GM21717 (cell line): ENCODE measurements at regions not wholly inside any gene's neighbourhood (a gene's known extent, or its start where the extent isn't known, plus 50 kb on each side); places are given as distances from the start of the nearest gene placed in this dataset.
"Not testable (repeated sequence)": the region's sequence is repeated elsewhere in the genome, so short reads cannot be mapped to it uniquely, and the experiment has no call there.

ENCODE experiments used
- ATAC-seq: cut with Tn5 transposase; IDR thresholded peaks from one replicate; pipeline ENCODE4 v1.9.1; 2021; ENCODE audit warnings: mild to moderate bottlenecking, moderate library complexity; ENCODE audit not compliant: unreplicated experiment

- ATAC-seq = no peak
Measured at GRCh38 chr1:219732814-219733491, 120.0 kb upstream of the ZC3H11B start.

- no peak for ATAC-seq
Measured at GRCh38 chr1:219731771-219732170, 118.9 kb upstream of the ZC3H11B start.

GRCh38 chr1:219726480-219727272, 113.8 kb upstream of the ZC3H11B start:
- no peak for ATAC-seq

- ATAC-seq = no peak
Measured at GRCh38 chr1:219724440-219724839, 111.5 kb upstream of the ZC3H11B start.

DNA sequence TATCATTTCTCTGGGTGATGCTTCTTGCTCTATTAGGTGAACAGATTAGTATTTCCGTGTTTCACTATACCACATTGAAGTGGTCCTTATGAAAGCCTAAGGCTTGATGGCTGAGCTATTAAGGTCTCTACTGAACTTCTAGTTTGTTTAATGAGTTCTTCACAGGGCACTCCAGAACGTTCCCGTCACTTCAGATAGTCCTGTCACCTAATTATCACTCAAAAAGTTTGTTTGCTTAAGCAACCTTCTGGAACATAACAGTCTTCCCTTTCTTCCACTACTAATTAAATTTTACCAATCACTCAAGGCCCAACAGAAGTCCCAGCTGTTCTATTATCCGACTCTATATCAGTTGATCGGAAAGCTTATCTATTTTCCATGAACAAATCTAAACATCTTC, 104.6 kb upstream of the ZC3H11B start:
- ATAC-seq = no peak

DNA sequence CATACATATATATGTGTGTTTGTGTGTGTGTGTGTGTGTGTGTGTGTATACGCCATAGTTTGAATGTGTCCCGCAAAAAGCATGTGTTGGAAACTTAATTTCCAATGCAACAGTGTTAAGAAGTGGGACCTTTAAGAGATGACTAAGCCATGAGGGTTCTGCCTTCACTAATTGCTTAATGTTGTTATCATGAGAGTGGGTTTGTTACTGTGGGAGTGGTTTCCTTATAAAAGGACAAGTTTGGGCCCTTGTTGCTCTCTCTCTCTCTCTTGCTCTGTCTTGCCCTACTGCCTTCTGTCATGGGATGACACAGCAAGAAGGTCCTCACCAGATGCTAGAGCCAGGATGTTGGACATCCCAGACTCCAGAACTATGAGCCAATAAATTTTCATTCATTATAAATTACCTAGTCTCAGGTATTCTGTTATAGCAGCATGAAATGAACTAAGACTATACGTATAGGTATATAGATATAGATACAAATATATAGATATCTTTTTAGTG, 103.8 kb upstream of the ZC3H11B start:
- no peak for ATAC-seq

GRCh38 chr1:219713981-219714381, 101.1 kb upstream of the ZC3H11B start:
- ATAC-seq = no peak

DNA sequence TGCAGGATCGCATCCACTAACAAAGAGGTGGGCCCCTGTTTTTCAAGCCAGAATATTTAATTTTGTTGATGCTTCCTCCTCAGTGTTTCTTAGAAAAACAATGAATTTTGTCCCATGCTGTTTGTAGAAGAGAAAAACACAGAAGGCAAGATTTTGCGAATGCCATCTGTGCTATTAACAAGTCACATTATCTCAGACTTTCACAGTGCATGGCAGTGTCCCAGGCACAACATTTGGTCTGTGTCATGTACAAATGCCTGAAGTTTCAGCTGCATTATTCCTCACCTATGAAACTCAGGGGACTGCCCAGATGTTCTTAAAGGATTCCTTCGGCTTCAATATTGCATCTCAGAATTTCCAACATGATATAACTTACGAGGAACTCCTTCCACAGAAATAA, 99.6 kb upstream of the ZC3H11B start:
- ATAC-seq = no peak

GRCh38 chr1:219710529-219711194, 97.8 kb upstream of the ZC3H11B start:
- ATAC-seq = no peak

DNA sequence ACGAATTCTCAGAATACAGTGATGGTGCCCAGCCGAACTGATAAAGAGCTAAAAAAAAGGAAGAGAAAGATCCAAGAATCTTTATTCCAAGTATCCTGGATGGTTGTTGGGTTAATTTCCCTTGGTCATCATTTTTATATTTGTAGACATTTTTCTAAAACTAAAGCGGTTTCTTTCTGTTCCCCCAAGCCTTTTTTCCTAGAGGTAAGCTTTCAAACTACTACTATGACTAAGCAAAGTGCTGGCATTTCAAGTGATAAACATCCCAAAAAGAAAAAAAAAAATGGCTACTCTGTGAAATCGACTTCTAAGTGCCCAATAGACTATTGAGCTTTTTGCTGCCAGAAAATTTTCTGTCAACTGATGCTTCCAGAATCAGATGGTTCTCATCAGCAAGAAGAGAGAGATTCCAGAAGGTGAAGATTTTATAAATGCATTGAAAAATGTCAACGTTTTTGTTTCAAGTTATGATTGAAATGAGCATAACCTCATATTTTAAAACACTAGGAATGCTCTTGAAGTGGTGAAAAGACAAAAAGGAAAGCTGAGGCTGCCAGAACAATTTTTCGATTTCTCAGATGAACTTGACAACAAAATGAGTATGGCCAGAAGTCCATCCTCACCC, 96.1 kb upstream of the ZC3H11B start:
- ATAC-seq = no peak

DNA sequence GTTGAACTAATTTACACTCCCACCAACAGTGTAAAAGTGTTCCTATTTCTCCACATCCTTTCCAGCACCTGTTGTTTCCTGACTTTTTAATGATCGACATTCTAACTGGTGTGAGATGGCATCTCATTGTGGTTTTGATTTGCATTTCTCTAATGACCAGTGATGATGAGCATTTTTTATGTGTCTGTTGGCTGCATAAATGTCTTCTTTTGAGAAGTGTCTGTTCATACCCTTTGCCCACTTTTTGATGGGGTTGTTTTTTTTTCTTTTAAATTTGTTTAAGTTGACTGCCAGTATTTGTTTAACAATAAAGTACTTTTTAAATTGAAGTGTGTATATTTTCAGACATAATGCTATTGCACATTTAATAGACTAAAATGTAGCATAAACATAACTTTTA, 95.0 kb upstream of the ZC3H11B start:
- ATAC-seq = not testable (repeated sequence)

- not testable (repeated sequence) for ATAC-seq
Measured at GRCh38 chr1:219704331-219704730, 91.4 kb upstream of the ZC3H11B start.

DNA sequence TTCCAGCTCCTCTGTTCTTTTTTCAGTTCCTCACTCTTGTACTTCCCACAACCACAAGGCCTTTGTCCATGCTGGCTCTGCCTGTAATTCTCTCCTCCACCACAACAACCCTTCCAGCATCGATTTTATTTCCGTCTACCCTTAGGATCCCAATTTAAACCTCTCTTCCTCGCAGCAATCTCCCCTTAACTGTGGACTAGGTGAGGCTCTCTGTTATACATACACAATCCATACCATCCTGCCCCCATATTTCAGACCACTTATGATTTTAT, 90.4 kb upstream of the ZC3H11B start:
- no peak for ATAC-seq

GRCh38 chr1:219701476-219701875, 88.6 kb upstream of the ZC3H11B start:
- ATAC-seq = no peak

- ATAC-seq = no peak
Measured at GRCh38 chr1:219699870-219700269, 87.0 kb upstream of the ZC3H11B start.

DNA sequence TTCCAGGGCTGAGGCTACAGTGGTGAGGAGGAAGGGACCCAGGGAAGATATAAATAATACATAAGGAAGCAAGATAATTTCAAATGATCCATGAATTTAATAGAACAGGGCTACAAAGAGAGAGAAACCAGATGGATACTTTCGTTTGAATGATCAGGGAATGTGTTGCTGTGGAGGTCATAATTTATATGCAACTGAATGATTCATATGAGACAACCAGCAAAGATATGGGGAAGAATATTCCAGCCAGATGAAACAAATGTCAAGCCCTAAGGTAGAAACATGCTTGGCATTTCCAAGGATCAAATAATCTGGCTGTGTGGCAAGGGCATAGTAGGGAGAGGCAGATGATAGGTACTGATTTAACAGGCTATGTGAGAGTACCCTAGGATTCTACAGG, 84.8 kb upstream of the ZC3H11B start:
- no peak for ATAC-seq

DNA sequence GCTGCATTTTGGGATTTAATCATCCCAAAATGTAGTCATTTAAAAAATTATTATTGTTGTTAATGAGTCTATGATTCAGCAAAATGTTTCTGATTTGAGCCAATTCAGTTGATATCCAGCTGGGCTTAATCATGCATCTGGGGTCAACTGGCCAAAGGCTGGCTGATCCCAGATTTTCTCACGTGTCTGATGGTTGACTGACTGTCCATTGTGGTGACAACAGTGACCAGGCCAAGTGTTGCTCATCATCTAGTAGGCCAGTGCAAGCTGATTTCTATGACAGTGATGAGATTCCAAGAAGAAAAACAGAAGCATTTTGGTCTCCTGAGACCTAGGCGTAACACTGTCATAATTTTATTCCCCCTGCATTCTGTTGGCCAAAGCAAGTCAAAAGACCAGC, 80.1 kb upstream of the ZC3H11B start:
- ATAC-seq = no peak

DNA sequence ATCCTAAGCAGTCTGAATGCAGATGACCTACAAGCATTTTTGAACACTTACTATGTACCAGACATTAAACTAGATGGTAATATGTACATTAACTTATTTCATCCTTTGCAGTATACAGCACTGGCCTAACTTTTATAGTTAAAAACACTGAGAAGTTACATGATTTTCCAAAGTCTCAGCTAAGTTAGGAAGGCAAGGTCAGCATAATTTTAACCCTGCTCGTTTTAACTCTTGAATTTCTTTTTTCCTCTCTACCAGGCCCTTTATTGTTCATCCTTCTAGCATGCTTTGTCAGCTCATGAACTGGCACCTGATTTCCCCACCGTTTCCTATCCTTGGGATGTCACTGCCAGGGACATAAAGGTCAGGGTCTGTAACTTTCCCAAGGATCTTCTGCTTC, 76.9 kb upstream of the ZC3H11B start:
- no peak for ATAC-seq

DNA sequence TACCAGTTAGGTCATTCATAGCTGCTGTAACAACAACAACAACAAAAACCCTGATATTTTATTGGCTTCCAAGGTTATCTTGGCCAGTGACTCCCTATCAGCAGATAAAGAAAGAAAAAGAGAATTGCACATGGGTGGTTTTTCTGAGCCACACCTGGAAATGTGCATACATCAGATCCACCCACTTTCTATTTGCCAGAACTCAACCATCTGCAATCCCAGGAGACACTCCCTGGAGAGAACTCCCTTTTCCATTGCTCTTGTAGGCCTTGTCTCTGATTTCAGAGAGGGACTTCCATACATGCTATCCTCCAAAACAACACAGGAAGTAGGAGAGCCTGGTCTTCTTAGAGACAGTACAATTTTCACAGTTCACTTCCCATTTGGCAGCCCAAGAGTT, 74.9 kb upstream of the ZC3H11B start:
- ATAC-seq = no peak

- no peak for ATAC-seq
Measured at GRCh38 chr1:219686171-219686570, 73.3 kb upstream of the ZC3H11B start.

DNA sequence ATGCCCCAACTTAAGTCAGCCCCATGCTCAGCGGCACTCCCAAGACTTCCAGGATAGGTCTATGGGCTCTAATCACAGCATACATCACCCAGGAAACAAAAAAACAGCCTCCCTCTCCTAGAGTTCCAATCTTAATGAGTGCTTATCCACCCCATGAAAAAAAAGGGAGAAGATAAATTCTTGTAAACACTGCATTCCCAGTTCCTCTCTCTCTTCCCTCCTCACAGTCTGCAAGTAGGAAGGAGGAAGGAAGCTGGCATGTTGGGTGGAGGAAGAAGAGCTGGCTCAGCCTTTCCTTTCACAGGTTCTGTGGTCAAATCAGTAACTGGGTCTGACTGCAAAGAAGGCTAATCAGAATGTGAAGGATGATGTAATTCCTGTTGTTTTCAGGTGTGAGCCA, 69.9 kb upstream of the ZC3H11B start:
- no peak for ATAC-seq

GRCh38 chr1:219681876-219682275, 69.0 kb upstream of the ZC3H11B start:
- ATAC-seq = no peak
